Mucosa of rectum (tissue), 2 donors: ENCODE measurements at regions not wholly inside any gene's neighbourhood (a gene's known extent, or its start where the extent isn't known, plus 50 kb on each side); places are given as distances from the start of the nearest gene placed in this dataset.

ENCODE experiments used
- H3K27ac ChIP-seq, 2 donors: one replicate each; pipeline ENCODE4 v1.7.0; 2013; ENCODE audit warnings: inconsistent platforms in 2 of 2, low read depth in 2 of 2, low read length in 2 of 2
- H3K27me3 ChIP-seq, 2 donors: one replicate each; pipeline ENCODE4 v1.7.0; 2013; ENCODE audit warnings: low read length in 2 of 2; ENCODE audit not compliant: control insufficient read depth in 2 of 2, insufficient read depth in 2 of 2
- H3K36me3 ChIP-seq, 2 donors: one replicate each; pipeline ENCODE4 v1.7.0; 2013; ENCODE audit warnings: low read length in 2 of 2; ENCODE audit not compliant: control insufficient read depth in 2 of 2, insufficient read depth in 2 of 2
- H3K4me1 ChIP-seq, 2 donors: one replicate each; pipeline ENCODE4 v1.7.0; 2013; ENCODE audit warnings: low read length in 2 of 2, mild to moderate bottlenecking in 1 of 2; ENCODE audit not compliant: control insufficient read depth in 2 of 2, insufficient read depth in 2 of 2
- H3K4me3 ChIP-seq, 2 donors: one replicate each; pipeline ENCODE4 v1.7.0; 2013; ENCODE audit warnings: low read length in 2 of 2
- H3K9ac ChIP-seq, 2 donors: one replicate each; pipeline ENCODE4 v1.7.0; 2013; ENCODE audit warnings: low read length in 2 of 2, low read depth in 1 of 2, mild to moderate bottlenecking in 1 of 2
- H3K9me3 ChIP-seq, 2 donors: one replicate each; pipeline ENCODE4 v1.7.0; 2013; ENCODE audit warnings: low read length in 2 of 2; ENCODE audit not compliant: control insufficient read depth in 2 of 2
- donor health status: healthy.
- donor health status: Normal muscosa, but diverticular disease.

GRCh38 chr12:115680967-115681366 is 596.5 kb downstream of the MED13L start:
- H3K9me3 ChIP-seq = no peaks in the 10 kb centered on the region
- H3K27me3 ChIP-seq = peaks cover 0 to 2% of the 10 kb centered on the region in 2 donors
- no peaks in the 10 kb centered on the region for H3K4me1 ChIP-seq
- H3K36me3 ChIP-seq = no peaks in the 10 kb centered on the region
- H3K4me3 ChIP-seq = no peak overlapping the region
- H3K27ac ChIP-seq = no peak overlapping the region
- H3K9ac ChIP-seq = no peak overlapping the region

GRCh38 chr12:115672506-115673080 is 604.9 kb downstream of the MED13L start:
- Histone ChIP-seq H3K9me3 (peaks cover 0 to 3% of the 10 kb centered on the region in 2 donors), H3K9ac (no peak overlapping the region), H3K27ac (no peak overlapping the region), H3K36me3 (no peaks in the 10 kb centered on the region), H3K27me3 (peaks cover 0 to 2% of the 10 kb centered on the region in 2 donors), H3K4me3 (no peak overlapping the region), H3K4me1 (no peaks in the 10 kb centered on the region)

DNA sequence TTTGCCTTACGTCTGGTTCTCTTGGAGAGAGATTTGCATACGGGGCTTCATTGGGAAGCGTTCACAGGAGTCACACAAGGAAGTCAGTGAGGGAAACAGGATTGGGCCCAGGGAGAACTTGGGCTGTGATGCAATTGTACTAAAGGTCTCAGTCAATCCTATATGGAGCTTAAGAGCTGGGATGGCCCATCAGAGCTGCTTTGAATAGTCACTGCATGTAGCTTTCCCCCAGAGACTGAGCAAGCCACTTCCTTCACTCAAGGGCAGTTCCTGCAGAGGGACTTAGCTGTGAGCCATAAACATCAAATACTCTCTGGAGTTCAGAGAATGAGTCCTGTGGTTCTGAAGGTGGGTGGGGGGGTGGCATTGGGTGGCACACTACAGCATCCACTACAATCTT is 605.4 kb downstream of the MED13L start:
- peaks cover 0 to 3% of the 10 kb centered on the region in 2 donors for H3K9me3 ChIP-seq
- no peak overlapping the region for H3K27ac ChIP-seq
- no peak overlapping the region for H3K4me3 ChIP-seq
- H3K36me3 ChIP-seq = no peaks in the 10 kb centered on the region
- H3K27me3 ChIP-seq = no peaks in the 10 kb centered on the region
- H3K4me1 ChIP-seq = no peaks in the 10 kb centered on the region
- H3K9ac ChIP-seq = no peak overlapping the region

GRCh38 chr12:115670869-115671268 is 606.6 kb downstream of the MED13L start:
- H3K4me1 ChIP-seq = no peaks in the 10 kb centered on the region
- no peak overlapping the region for H3K9ac ChIP-seq
- H3K36me3 ChIP-seq = no peaks in the 10 kb centered on the region
- H3K27ac ChIP-seq = no peak overlapping the region
- no peak overlapping the region for H3K4me3 ChIP-seq
- H3K9me3 ChIP-seq = peaks cover 0 to 3% of the 10 kb centered on the region in 2 donors
- H3K27me3 ChIP-seq = no peaks in the 10 kb centered on the region

- no peak overlapping the region for H3K4me3 ChIP-seq
- H3K27me3 ChIP-seq = no peaks in the 10 kb centered on the region
- no peak overlapping the region for H3K9ac ChIP-seq
- no peaks in the 10 kb centered on the region for H3K36me3 ChIP-seq
- H3K27ac ChIP-seq = no peak overlapping the region
- peaks cover 0 to 2% of the 10 kb centered on the region in 2 donors for H3K9me3 ChIP-seq
- no peaks in the 10 kb centered on the region for H3K4me1 ChIP-seq
These were observed 610.4 kb downstream of the MED13L start for GRCh38 chr12:115667116-115667515.

DNA sequence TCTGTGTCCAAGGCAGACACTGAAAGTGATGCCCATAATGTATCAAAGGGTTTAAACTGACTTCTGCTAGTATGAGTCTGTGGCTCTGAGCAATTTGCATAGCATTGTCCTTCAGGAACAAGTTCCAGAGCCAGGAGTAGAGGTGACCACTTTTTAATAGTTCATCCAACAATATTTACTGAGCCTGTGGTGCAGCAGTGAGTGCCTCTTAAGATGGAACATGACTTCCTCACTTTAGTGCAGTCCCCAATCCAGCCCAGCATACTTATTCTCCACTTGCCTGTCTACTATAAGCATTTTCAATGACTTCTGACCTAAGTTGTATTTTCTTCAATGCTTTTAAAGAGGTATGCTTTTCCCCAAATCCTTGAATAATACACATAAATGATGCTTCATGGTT is 611.3 kb downstream of the MED13L start:
- no peaks in the 10 kb centered on the region for H3K36me3 ChIP-seq
- H3K27ac ChIP-seq = no peak overlapping the region
- no peak overlapping the region for H3K4me3 ChIP-seq
- H3K9me3 ChIP-seq = no peaks in the 10 kb centered on the region
- H3K27me3 ChIP-seq = no peaks in the 10 kb centered on the region
- H3K9ac ChIP-seq = no peak overlapping the region
- no peaks in the 10 kb centered on the region for H3K4me1 ChIP-seq

DNA sequence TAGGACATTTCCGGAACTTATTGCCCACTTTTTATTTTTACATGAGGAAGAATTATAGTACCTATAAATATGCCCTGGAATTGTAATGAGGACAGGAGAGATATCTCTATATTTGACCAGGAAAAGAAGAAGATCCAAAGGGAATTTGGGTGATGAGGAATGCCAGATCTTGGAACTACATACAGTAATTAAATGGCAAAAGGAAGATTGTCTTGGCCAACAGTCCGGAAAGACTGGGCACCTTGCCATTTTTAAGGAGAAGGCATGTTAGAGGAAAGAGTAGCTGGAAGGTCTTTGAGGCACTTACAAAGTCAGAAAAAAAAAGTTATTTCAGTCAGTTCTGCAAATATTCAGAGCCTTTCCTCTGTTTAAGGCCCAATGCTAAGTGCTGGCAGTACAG is 616.4 kb downstream of the MED13L start:
- no peaks in the 10 kb centered on the region for H3K36me3 ChIP-seq
- H3K4me3 ChIP-seq = no peak overlapping the region
- H3K27me3 ChIP-seq = no peaks in the 10 kb centered on the region
- H3K4me1 ChIP-seq = peaks cover 0 to 6% of the 10 kb centered on the region in 2 donors
- no peak overlapping the region for H3K9ac ChIP-seq
- no peaks in the 10 kb centered on the region for H3K9me3 ChIP-seq
- no peak overlapping the region for H3K27ac ChIP-seq

DNA sequence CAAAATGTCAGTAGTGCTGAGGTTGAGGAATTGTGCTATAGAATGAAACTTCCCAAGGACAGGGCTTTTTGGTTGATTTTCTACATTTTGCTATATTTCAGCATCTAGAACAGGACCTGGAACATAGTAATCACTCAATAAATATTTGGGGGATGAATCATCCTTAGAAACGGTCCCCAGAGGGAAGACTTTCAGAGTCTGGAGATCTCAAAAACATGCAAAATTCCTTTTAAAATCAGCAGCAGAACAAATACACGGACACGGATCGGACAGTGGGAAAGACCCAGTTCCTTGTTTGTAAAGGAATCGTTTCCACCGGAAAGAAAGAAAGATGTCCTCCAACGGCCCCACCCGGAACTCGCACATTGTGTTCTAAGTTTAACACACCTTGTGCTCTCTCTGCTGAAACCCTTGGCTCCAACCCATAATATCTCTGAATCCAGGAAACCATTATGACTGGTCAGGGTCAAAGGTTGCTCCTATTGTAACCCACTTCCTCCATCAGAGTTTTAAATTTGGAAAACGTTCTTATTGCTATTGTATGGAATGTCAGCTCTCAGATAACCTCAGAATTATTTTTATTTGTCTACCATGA is 617.2 kb downstream of the MED13L start:
- Histone ChIP-seq H3K9ac (no peak overlapping the region), H3K36me3 (no peaks in the 10 kb centered on the region), H3K9me3 (no peaks in the 10 kb centered on the region), H3K4me3 (peak overlapping the region in 1 of 2 donors; percentile 34), H3K4me1 (peaks cover 0 to 6% of the 10 kb centered on the region in 2 donors), H3K27ac (peak overlapping the region in 1 of 2 donors; percentile 44), H3K27me3 (no peaks in the 10 kb centered on the region)

DNA sequence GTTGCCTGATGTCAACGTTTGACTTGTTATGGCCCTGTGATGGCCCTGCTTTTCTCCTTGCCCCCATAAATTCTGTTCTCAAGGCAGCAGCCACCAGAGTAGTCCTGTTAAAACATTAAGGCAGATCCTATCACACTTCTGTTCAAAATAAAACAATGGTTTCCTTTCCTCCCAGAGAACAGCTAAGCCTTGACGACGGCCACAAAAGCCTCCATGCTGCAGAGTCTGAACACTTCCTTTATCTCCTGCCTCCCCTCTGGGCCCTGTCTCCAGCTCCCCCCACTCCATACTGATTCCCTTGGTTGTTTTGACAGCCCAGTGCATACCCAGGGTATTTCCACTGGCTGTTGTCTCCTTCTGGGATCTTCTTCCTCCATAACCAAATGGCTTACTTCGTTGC is 618.1 kb downstream of the MED13L start:
- H3K27ac ChIP-seq = no peak overlapping the region

DNA sequence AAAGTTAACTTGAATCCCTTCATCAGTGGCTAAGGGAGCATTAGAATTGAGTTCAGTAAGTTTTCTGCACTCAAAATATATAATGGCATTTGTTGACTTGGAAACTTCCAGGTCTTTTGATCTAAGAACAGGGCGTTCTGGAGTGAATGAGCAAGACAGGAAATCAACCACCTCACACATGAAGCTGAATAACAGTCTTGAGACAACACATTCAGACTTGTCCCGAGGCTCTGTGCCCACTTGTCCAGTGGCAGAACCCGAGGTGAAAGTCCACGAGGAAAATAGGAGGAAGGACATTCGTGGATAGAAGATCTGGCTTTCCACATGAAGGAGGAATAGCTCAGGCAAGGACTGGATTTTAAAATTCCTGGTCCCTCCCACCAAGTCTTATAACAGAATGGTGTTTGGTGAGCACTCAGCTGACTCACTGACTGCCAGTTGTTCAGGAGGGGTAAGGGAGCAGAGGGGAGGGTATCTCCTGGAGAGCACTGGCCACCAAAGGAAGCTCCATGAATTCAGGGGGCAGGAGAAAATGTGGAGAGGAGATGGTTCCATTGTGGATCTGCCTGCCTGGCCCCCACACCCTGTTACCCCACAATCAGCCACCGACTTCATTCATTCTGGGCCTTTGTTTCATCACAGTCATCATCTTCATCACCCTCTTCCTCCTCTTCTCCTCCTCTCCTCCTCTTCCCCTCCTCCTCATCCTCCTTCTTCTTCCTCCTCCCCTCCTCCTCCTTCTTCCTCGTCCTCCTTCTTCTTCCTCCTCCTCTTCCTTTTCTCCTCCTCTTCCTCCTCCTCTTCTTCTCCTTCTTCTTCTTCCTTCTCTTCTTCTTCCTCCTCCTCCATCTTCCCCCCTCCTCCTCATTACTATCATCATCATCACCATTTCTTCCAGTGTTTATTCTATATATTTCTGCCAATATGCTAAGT is 620.1 kb downstream of the MED13L start:
- H3K9me3 ChIP-seq = no peaks in the 10 kb centered on the region
- no peaks in the 10 kb centered on the region for H3K27me3 ChIP-seq
- no peak overlapping the region for H3K9ac ChIP-seq
- no peak overlapping the region for H3K27ac ChIP-seq
- H3K4me1 ChIP-seq = peaks cover 0 to 6% of the 10 kb centered on the region in 2 donors
- no peak overlapping the region for H3K4me3 ChIP-seq
- H3K36me3 ChIP-seq = no peaks in the 10 kb centered on the region

More for the DNA sequence above, 618.1 kb downstream of the MED13L start:
- peaks cover 0 to 6% of the 10 kb centered on the region in 2 donors for H3K4me1 ChIP-seq
- no peaks in the 10 kb centered on the region for H3K9me3 ChIP-seq
- no peak overlapping the region for H3K9ac ChIP-seq
- H3K36me3 ChIP-seq = no peaks in the 10 kb centered on the region
- no peaks in the 10 kb centered on the region for H3K27me3 ChIP-seq
- no peak overlapping the region for H3K4me3 ChIP-seq
